B cell (primary cell): ENCODE measurements at regions not wholly inside any gene's neighbourhood (a gene's known extent, or its start where the extent isn't known, plus 50 kb on each side); places are given as distances from the start of the nearest gene placed in this dataset.

Experiments used
- ATAC-seq: fragments of 200-7000 bp; cut with Tn5 transposase; one replicate; pipeline ENCODE4 v1.10.0; 2021; ENCODE audit warnings: low read depth, mild to moderate bottlenecking, moderate number of reproducible peaks, moderate library complexity
- CTCF ChIA-PET: fragments of 350-600 bp; sonication (Branson Sonifier 250); formaldehyde crosslinking; loops from one replicate; lab custom pipeline; 2021; ENCODE audit warnings: antibody characterized with exemption, inconsistent platforms; lab: Charles Lee
- POLR2A ChIA-PET: fragments of 350-600 bp; sonication (Branson Sonifier 250); formaldehyde crosslinking; loops from one replicate; lab custom pipeline; 2021; ENCODE audit warnings: antibody characterized with exemption; lab: Charles Lee
- DNase-seq: peaks from one replicate; pipeline ENCODE4 v3.0.0; 2013
- H2AFZ ChIP-seq: 2 replicates; pipeline ENCODE4 v1.6.1; 2012; ENCODE audit warnings: mild to moderate bottlenecking, low read depth, low read length; ENCODE audit not compliant: insufficient read depth, poor library complexity, severe bottlenecking
- H3K27ac ChIP-seq, 2 donors: 1 replicate in 1 of 2; 2 replicates in 1 of 2; pipeline ENCODE4 v1.5.1; 2012 to 2013; ENCODE audit warnings: low read length in 2 of 2, mild to moderate bottlenecking in 2 of 2, moderate library complexity in 1 of 2
- H3K27me3 ChIP-seq, 4 experiments: fragments of 200-600 bp in 1 of 4; sonication (generic) in 1 of 4; replicated peaks in 1 of 4; 1 replicate in 2 of 4; 2 replicates in 2 of 4; pipeline versions ENCODE4 v1.6.1 to v1.7.0; 2013 to 2016; ENCODE audit warnings: low read length in 3 of 4, mild to moderate bottlenecking in 2 of 4, mixed read lengths in 1 of 4, moderate library complexity in 1 of 4; ENCODE audit not compliant: insufficient read depth in 4 of 4, control insufficient read depth in 3 of 4; ENCODE audit errors: control extremely low read depth in 1 of 4
- H3K36me3 ChIP-seq, 2 experiments: replicated peaks in 1 of 2; 1 replicate in 1 of 2; 2 replicates in 1 of 2; pipeline versions ENCODE4 v1.6.1 to v1.7.1; 2013; ENCODE audit warnings: low read length in 1 of 2; ENCODE audit not compliant: insufficient read depth in 2 of 2, control insufficient read depth in 1 of 2; ENCODE audit errors: control extremely low read depth in 1 of 2, extremely low read depth in 1 of 2
- H3K4me1 ChIP-seq, 2 donors: fragments of 200-600 bp in 1 of 2; sonication (generic) in 1 of 2; 1 replicate in 1 of 2; 2 replicates in 1 of 2; pipeline versions ENCODE4 v1.5.1 to v1.6.1; 2013 to 2017; ENCODE audit warnings: low read length in 2 of 2; ENCODE audit not compliant: control insufficient read depth in 2 of 2, insufficient read depth in 2 of 2
- H3K4me2 ChIP-seq: replicated peaks from 2 replicates; pipeline ENCODE3; 2012; ENCODE audit warnings: mild to moderate bottlenecking, low read depth, low read length; ENCODE audit not compliant: poor library complexity, severe bottlenecking
- H3K4me3 ChIP-seq, 5 experiments: fragments of 200-600 bp in 1 of 5; sonication (generic) in 1 of 5; 1 replicate in 3 of 5; 2 replicates in 2 of 5; pipeline versions ENCODE4 v1.5.1 to v1.7.0; 2011 to 2016; ENCODE audit warnings: low read length in 4 of 5, mild to moderate bottlenecking in 4 of 5, low read depth in 2 of 5, control low read depth in 1 of 5, moderate library complexity in 1 of 5; ENCODE audit not compliant: insufficient read depth in 1 of 5; ENCODE audit errors: control extremely low read depth in 1 of 5, extremely low read depth in 1 of 5
- H3K79me2 ChIP-seq: fragments of 200-600 bp; sonication (generic); one replicate; pipeline ENCODE4 v1.6.0; 2016; ENCODE audit warnings: low read length; ENCODE audit not compliant: control insufficient read depth, insufficient read depth
- H3K9ac ChIP-seq: fragments of 200-600 bp; sonication (generic); 2 replicates; pipeline ENCODE4 v1.6.1; 2017; ENCODE audit warnings: mild to moderate bottlenecking, low read length, moderate library complexity
- H3K9me3 ChIP-seq, 3 donors: one replicate each; pipeline versions ENCODE4 v1.6.1 to v1.7.1; 2013; ENCODE audit warnings: low read length in 2 of 3; ENCODE audit not compliant: control insufficient read depth in 2 of 3, insufficient read depth in 1 of 3; ENCODE audit errors: control extremely low read depth in 1 of 3
- H4K20me1 ChIP-seq: 2 replicates; pipeline ENCODE4 v1.6.0; 2012; ENCODE audit warnings: mild to moderate bottlenecking, low read length; ENCODE audit not compliant: insufficient read depth, control insufficient read depth, poor library complexity, severe bottlenecking
- H3K27ac Mint-ChIP-seq: one replicate; pipeline ENCODE4 v1.8.0; 2021; ENCODE audit warnings: mixed read lengths
- H3K27me3 Mint-ChIP-seq: one replicate; pipeline ENCODE4 v1.8.0; 2021; ENCODE audit warnings: mixed read lengths
- H3K4me1 Mint-ChIP-seq: one replicate; pipeline ENCODE4 v1.8.0; 2021; ENCODE audit warnings: mixed read lengths
- H3K4me3 Mint-ChIP-seq: one replicate; pipeline ENCODE4 v1.8.0; 2021; ENCODE audit warnings: mixed read lengths
- H3K9me3 Mint-ChIP-seq: one replicate; pipeline ENCODE4 v1.8.0; 2022; ENCODE audit warnings: mixed read lengths; ENCODE audit not compliant: insufficient read depth
- EZH2 ChIP-seq: IDR thresholded peaks from 2 replicates; pipeline ENCODE4 v1.6.1; 2012; ENCODE audit warnings: borderline replicate concordance, low read depth, mild to moderate bottlenecking, moderate library complexity, low read length; ENCODE audit not compliant: insufficient read depth, poor library complexity, severe bottlenecking
- WGBS: methylation state at CpG from one replicate; pipeline ENCODE4 v1.1.5; 2013; ENCODE audit warnings: missing lambda C conversion rate; ENCODE audit not compliant: insufficient coverage; 5-methylcytosine and 5-hydroxymethylcytosine counted together
- intact Hi-C: fragments of 100-400 bp; cut with micrococcal nuclease; formaldehyde crosslinking; loops from one replicate; pipeline ENCODE4 v1.10.0; 2022
- TF ChIP-seq, protein P1 (sequence below): fragments of 200-600 bp; IDR thresholded peaks from one replicate; pipeline ENCODE4 v1.8.0; 2022; ENCODE audit warnings: antibody characterized with exemption, mild to moderate bottlenecking

DNA sequence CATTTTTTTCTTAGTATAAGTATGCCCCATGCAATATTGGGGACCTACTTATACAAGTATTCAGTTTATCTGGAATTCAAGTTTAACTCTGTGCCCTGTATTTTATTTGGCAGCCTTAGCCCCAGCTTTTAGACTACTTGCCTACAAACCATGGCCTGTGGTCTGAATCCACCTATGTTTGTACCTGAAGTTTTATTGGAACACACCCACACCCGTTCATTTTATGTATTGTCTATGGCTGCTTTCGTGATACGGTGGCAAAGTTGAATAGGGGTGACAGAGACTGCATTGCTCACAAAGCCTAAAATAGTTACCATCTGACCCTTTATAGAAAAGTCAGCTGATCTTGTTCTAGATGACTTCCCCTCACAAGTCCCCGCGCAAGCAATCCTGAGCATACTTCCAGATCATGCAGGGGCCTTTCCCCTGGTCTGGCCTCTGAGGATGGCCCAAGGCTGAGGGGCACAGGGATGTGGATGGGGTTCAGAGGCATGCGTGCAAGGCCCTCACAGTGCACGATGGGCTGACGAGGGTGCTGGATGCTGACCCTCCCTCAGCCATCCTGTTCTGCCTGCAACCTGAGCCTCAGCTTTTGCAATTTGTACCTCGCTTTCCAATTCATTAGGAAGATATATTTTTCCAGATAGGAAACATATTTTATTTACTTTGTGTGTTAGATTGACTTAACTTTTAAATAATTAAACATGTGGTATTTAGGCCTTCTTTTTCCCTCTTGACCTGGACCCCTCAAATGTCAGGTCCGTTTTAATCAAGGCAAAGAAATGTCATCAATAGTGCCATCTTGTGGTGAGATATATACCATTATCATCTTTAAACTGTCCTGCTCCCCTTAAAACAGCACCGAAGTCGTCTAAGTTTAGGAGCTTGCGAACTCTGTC is 527.3 kb upstream of the CCDC196 start:
- Mint-ChIP-seq H3K9me3 (no peaks in the 10 kb centered on the region), H3K27ac (no peak overlapping the region), H3K4me3 (no peak overlapping the region), H3K4me1 (no peaks in the 10 kb centered on the region), H3K27me3 (peaks cover 30% of the 10 kb centered on the region)
- intact Hi-C loops: loop anchor here (1.0 to 10.0 kb wide), 2 partner anchors 134 to 737 kb away; no protein-coding TSS in a partner anchor
- no peaks in the 10 kb centered on the region for H3K79me2 ChIP-seq
- ATAC-seq (peak; percentile 41), DNase-seq (peak; percentile 60)
- TF ChIP-seq, protein P1, sequence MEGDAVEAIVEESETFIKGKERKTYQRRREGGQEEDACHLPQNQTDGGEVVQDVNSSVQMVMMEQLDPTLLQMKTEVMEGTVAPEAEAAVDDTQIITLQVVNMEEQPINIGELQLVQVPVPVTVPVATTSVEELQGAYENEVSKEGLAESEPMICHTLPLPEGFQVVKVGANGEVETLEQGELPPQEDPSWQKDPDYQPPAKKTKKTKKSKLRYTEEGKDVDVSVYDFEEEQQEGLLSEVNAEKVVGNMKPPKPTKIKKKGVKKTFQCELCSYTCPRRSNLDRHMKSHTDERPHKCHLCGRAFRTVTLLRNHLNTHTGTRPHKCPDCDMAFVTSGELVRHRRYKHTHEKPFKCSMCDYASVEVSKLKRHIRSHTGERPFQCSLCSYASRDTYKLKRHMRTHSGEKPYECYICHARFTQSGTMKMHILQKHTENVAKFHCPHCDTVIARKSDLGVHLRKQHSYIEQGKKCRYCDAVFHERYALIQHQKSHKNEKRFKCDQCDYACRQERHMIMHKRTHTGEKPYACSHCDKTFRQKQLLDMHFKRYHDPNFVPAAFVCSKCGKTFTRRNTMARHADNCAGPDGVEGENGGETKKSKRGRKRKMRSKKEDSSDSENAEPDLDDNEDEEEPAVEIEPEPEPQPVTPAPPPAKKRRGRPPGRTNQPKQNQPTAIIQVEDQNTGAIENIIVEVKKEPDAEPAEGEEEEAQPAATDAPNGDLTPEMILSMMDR: peak; percentile 74
- no peak for TF ChIP-seq EZH2
- no peaks in the 10 kb centered on the region for H3K36me3 ChIP-seq
- H3K27me3 ChIP-seq: peaks cover 0 to 15% (median 7%) of the 10 kb centered on the region in 4 experiments
- CTCF ChIA-PET: interaction anchor here (0.6 to 6.5 kb wide), 23 partner anchors 9 to 975 kb away, joined by 3 to 120 read pairs (median 4); partner anchors contain the start of genes FNTB and FUT8
- no peak overlapping the region for H2AFZ ChIP-seq
- H3K27ac ChIP-seq: no peak overlapping the region
- 70% methylated on average over 5 of the region's 13 CpGs for WGBS
- no peak overlapping the region for H3K4me2 ChIP-seq
- H3K9me3 ChIP-seq: no peaks in the 10 kb centered on the region
- POLR2A ChIA-PET: no interaction called here
- H3K9ac ChIP-seq: no peak overlapping the region
- H3K4me3 ChIP-seq: no peak overlapping the region
- no peaks in the 10 kb centered on the region for H3K4me1 ChIP-seq
- H4K20me1 ChIP-seq: no peaks in the 10 kb centered on the region

DNA sequence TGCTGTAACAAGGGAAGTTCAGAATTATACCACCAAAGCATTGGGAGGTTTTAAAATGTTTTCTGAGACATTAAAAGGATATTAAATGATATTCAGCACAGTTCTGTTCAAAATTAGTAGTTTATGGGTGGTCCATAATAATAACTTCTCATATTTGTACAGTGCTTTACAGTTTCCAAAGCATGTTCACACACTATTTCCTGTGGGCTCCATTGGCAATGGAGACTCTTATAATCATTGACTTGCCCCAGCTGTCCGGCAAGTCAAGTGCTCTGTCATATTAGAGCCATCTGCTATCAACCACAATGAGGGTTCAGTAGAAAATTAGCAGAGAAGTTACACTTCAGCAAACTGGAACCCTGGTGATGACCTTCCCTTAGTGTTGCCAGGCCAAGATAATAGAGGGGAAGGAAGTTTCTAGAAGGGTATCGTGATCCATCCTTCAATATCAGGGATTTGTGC is 526.6 kb upstream of the CCDC196 start:
- Histone ChIP-seq H3K4me1 (no peaks in the 10 kb centered on the region), H3K27me3 (peaks cover 0 to 15% (median 7%) of the 10 kb centered on the region in 4 experiments), H2AFZ (no peak overlapping the region), H3K4me2 (no peak overlapping the region), H3K79me2 (no peaks in the 10 kb centered on the region), H3K36me3 (no peaks in the 10 kb centered on the region), H3K9ac (no peak overlapping the region), H3K4me3 (no peak overlapping the region), H3K9me3 (no peaks in the 10 kb centered on the region), H3K27ac (no peak overlapping the region), H4K20me1 (no peaks in the 10 kb centered on the region)
- H3K4me1 Mint-ChIP-seq: no peaks in the 10 kb centered on the region
- intact Hi-C loops: loop anchor here (1.0 to 10.0 kb wide), 2 partner anchors 135 to 737 kb away; no protein-coding TSS in a partner anchor
- no peak for TF ChIP-seq EZH2
- TF ChIP-seq, protein P1: peak; percentile 42
- ChIA-PET POLR2A (no interaction called here), CTCF (interaction anchor here (0.6 to 6.5 kb wide), 25 partner anchors 10 to 975 kb away, joined by 3 to 120 read pairs (median 4); partner anchors contain the start of genes FNTB and FUT8)
- no CpG with 5 or more reads among the region's 2 CpGs for WGBS
- no peak for ATAC-seq
- no peak overlapping the region for H3K4me3 Mint-ChIP-seq
- DNase-seq: no peak
- H3K27me3 Mint-ChIP-seq: peaks cover 30% of the 10 kb centered on the region
- no peak overlapping the region for H3K27ac Mint-ChIP-seq
- H3K9me3 Mint-ChIP-seq: no peaks in the 10 kb centered on the region
